HG03095 (cell line): ENCODE measurements at regions not wholly inside any gene's neighbourhood (a gene's known extent, or its start where the extent isn't known, plus 50 kb on each side); places are given as distances from the start of the nearest gene placed in this dataset.
"Not testable (repeated sequence)": the region's sequence is repeated elsewhere in the genome, so short reads cannot be mapped to it uniquely, and the experiment has no call there.

Experiments
- ATAC-seq: cut with Tn5 transposase; IDR thresholded peaks from one replicate; pipeline ENCODE4 v1.9.1; 2021; ENCODE audit warnings: moderate library complexity; ENCODE audit not compliant: unreplicated experiment

GRCh38 chr2:40043641-40044040 is 264.6 kb upstream of the THUMPD2 start:
- no peak for ATAC-seq

GRCh38 chr2:40043191-40043590 is 264.1 kb upstream of the THUMPD2 start:
- ATAC-seq = no peak

DNA sequence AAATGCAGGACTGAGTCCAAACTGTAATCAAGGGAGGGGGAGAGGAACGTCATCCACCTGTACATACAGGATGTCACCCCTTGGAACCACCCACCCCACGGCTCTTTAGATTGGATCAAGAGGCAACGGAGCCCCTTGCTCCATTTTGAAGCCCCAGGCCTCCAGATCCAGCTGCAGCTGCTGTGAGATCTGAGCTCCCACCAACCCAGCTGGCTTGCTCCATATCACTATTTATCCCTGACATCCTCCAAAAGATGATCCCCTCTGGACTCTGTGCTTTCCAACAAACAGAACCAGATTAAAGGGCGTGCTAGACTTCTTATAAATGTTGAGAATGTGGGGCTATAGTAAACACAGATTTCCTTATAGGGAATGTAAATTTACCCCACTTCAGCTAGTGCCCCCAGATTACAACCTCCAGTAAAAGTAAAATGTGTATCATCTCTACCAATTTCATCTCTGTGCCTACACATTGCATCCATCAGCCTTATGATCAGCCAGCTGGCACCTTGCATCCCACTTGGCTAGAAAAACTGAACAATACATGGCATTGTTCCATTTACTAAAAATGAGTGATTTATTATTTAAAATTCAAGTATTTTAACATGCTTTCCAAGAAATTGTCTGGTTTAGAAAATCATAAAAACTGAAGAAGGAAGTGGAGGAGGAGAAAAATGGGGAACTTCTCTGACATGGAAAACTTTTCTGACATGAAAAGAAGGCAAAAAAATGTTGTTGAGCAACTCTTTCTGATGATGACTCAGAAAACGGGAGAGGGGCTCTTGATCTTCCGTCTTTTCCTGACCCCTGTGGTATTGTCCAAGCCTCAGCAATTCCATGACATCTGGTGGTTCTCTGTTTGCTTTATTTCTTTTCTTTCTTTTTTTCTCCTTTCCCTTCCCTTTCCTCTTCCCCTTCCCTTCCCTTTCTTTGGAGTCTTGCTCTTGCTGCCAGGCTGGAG is 262.6 kb upstream of the THUMPD2 start:
- ATAC-seq = no peak

DNA sequence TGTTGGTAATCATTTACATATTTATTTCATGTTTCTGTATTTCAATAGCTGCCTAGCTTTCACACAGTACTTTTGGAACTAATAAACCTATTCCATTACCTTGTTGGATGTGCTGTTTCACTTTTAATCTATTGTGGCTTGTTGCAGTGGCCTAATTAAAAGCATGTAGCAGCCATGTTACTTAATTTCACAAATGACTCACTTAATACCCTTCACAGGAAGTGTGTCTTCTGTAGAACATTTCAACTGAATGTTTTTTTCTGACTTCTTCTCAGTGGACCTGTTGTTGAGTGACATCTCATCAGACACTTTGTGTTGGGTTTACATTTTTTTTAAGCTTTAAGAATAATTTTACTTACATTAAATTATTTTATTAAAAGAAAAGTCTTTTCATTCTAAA is 260.5 kb upstream of the THUMPD2 start:
- no peak for ATAC-seq

GRCh38 chr2:40038646-40039045 is 259.6 kb upstream of the THUMPD2 start:
- no peak for ATAC-seq

DNA sequence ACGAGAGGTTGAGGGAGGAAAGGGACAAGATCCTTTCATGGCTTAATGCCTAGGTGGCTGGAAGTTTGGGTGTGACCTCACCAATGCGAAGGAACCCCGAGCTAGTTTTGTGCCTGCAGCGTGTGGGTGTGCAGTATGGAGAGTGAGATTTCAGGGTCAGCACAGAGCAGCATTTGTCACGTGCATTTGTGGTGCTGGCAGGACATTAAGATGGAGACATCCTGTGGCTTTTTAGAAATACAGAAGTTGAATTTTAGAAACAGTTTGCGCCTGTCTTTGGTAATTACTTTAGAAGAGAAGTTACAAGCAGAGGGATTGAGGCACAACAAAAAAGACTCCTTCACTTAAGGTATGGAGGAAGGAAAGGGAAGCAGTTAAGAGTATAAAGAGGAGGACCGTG is 258.2 kb upstream of the THUMPD2 start:
- no peak for ATAC-seq

GRCh38 chr2:40036241-40036640 is 257.2 kb upstream of the THUMPD2 start:
- ATAC-seq = no peak

- no peak for ATAC-seq
Observed at GRCh38 chr2:40034801-40035200, 255.7 kb upstream of the THUMPD2 start.

- no peak for ATAC-seq
Observed at GRCh38 chr2:40034198-40034597, 255.1 kb upstream of the THUMPD2 start.

DNA sequence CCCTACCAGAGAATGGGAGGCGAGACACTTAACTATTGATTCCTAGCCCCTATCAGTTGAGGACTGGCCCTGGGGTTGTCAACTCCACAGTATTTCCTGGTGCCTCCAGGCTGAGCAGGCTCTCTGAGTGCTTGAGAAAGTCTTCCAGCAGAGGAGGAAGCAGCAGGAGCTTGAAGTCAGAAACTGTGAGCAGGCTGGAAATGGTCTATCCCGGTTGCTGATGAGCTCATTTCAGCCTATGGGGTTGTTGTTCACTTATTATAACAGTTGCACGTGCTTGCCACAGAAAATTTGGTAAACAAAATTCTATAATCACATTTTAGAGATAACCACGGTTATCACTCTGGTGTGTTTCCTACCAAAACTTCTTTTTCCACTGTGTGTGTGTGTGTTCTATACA is 254.7 kb upstream of the THUMPD2 start:
- ATAC-seq = no peak

- no peak for ATAC-seq
Observed at GRCh38 chr2:40032650-40033319, 253.7 kb upstream of the THUMPD2 start.

DNA sequence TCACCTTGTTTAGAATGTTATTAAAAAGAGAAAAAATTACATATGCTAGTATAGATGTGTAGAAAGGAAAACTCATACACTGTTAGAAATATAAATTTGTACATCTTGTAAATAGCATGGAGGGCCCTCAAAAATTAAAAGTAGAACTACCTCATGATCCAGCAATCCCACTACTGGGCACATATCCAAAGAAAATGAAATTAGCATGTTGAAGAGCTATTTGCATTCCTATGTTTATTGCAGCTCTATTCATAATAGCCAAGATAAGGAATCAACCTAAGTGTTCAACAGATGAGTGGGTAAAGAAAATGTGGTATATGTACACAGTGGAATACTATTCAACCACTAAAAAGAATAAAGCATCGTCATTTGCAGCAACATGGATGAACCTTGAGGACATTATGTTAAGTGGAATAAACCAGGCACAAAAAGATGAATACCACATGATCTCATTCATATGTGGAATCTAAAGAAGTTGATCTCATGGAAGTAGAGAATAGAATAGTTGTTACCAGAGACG is 251.5 kb upstream of the THUMPD2 start:
- no peak for ATAC-seq

DNA sequence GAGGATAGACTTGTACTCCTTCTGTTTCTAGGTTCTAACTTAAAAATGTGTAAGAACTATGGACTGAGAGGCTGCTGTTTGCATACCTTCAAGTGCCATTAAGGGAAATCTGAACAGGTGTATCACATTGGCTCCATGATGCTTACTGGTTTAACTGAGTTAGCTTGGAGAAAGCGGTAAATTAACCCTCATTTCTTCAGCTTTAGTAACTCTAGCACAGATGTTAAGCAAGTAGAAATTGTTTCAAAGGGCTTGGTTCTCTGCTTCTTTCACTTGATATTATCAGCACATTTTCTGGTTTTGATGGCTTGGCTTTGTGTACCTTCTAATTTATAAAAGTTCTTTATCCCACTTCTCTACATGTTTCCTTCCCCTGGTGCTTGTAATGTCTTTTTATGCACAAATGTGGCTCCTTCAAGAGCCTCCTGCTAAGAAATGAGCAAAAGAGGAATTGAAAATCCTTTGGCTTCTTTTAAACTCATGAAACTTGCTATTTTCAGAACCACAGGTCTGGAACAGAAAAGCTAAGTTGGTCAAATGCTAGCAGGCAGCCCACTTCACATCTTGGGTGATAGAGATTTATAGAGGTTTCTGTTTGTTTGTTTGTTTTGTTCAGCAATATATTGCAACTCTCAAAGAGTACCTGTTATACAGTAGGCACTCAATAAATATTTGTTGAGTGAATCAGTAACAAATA is 249.9 kb upstream of the THUMPD2 start:
- ATAC-seq = peak; percentile 80

GRCh38 chr2:40027968-40028367 is 248.9 kb upstream of the THUMPD2 start:
- ATAC-seq = no peak

GRCh38 chr2:40025276-40025675 is 246.2 kb upstream of the THUMPD2 start:
- not testable (repeated sequence) for ATAC-seq

GRCh38 chr2:40020997-40021396 is 241.9 kb upstream of the THUMPD2 start:
- no peak for ATAC-seq

- no peak for ATAC-seq
Observed at GRCh38 chr2:40016151-40016885, 237.3 kb upstream of the THUMPD2 start.

GRCh38 chr2:40013962-40014361 is 234.9 kb upstream of the THUMPD2 start:
- ATAC-seq = not testable (repeated sequence)

DNA sequence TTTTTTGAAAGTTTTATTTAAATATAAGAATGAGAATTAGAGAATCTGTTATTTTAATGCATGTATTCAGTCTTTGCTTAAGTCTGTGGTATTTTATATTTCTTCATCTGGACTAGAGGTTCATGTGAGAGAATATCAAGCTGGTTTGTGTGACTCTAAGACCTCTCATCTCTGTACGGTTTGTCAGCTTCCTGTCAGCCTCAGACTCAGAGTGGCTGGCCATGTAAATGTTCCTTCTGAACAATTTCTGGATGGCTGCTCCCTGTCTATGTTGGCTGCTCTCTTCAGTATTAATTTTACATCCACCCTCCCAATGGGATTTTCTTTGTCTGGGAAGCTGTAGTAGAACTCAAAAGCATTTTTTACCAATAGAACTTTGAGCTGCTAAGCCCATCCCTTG is 225.3 kb upstream of the THUMPD2 start:
- no peak for ATAC-seq

DNA sequence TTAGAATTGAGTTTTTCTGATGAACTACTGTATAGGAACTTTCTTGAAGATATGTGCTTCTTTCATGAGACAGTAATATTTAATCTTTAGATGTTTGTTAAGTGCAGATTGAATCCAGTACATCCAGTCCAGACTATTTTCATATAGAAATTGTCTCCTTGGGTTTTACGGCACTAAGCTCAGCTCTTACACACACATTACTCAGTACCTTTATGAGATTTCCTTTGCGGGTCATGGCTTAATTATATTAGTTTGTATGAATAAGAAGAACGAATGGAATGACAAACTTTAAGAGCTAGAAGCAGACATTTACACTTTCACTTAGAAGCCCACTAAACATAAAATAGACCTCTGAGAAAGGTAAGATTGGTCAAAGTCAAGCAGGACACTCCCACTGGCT is 223.3 kb upstream of the THUMPD2 start:
- ATAC-seq = no peak

- no peak for ATAC-seq
Observed at GRCh38 chr2:39999864-40000263, 220.8 kb upstream of the THUMPD2 start.
